Hematopoietic multipotent progenitor cell treated with erythropoietin and hydrocortisone succinate and interleukin-3 and kit ligand, for 8 days (in vitro differentiated cells): ENCODE measurements at regions not wholly inside any gene's neighbourhood (a gene's known extent, or its start where the extent isn't known, plus 50 kb on each side); places are given as distances from the start of the nearest gene placed in this dataset.
"Not testable (repeated sequence)": the region's sequence is repeated elsewhere in the genome, so short reads cannot be mapped to it uniquely, and the experiment has no call there.

Experiments used
- DNase-seq: peaks from one replicate; pipeline ENCODE4 v3.0.0-alpha.2; 2015

DNA sequence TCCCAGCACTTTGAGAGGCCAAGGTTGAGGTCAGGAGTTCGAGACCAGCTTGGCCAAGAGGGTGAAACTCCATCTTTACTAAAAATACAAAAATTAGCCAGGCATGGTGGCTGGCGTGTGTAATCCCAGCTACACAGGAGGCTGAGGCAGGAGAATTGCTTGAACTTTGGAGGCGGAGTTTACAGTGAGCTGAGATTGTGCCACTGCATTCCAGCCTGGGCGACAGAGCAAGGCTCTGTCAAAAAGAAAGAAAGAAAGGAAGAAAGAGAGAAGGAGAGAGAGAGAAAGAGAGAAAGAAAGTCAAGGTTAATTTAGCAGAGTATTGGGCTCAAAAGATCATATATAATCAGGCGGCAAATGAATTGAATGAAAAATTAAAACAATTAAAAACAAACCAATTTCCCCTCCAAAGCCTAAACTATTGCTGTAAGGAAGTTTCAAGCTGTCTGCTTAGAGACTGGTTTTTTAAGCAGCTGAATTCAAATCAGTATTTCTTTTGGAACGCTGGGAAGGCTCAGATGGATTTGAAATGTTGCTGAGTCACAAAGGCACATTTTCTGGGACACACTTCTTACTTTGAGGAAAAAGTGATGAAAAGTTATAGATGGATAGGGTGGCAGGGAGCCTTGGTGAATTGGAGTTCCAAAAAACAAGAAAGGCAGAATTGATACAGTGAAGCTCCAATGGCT, 81.3 kb upstream of the BHLHE40 start:
- DNase-seq = no peak

DNA sequence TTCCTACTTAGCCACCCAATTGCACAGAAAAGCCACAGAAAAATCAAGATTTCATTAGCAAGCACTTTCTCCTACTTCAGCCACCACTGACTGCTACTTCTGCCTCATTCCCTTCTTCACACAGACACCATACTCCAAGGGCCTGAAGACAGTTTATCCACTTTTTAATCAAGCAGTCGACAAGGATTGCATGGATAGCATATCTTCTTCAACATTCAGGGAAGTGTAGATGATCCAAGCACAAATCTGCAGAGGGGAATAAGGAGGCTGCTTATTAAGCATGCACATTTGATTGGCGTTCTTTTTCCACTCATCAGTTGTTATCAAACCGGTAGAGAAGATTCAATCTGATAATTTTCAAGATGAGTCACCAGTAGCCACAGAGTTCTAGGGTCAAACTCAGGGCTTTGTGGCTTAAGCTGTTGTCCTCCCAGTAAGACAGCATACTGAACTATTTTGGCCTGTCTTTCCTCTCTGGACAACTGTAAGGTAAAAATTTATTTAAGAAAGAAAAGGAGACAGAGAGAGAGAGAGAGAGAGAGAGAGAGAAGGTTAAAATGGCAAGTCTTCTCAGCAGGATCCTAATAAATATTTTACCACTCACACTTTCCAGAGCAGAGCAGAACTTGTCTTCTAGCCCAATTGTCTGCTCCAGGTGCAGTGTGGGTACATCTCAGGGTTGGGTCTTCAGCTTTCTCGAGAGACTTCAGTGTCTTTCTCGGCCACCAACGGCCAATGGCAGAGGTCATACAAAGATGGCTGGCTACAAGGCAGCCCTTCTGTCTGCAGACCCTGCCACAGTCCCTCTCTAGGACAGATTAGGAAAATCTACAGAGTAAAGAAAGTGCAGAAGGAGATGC, 80.6 kb upstream of the BHLHE40 start:
- peak; percentile 12 for DNase-seq

DNA sequence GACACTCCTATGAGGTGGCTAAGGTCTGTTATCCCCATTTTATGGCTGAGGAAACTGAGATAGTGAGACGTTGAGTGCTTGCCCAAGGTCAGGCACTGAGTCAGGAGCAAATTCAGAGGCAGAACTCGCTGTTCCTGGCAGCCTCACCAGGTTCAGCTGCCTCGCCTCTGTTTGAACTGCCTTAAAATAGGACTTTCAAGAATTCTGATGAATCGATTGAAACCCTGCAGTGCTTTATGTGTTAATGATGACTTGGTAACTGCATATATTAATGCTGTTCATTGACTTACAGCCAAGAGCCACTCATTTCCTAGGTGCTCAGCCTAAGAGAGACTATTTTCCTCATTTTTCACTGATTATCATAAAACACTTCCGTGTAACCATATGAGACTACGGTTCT, 79.5 kb upstream of the BHLHE40 start:
- DNase-seq = no peak

DNA sequence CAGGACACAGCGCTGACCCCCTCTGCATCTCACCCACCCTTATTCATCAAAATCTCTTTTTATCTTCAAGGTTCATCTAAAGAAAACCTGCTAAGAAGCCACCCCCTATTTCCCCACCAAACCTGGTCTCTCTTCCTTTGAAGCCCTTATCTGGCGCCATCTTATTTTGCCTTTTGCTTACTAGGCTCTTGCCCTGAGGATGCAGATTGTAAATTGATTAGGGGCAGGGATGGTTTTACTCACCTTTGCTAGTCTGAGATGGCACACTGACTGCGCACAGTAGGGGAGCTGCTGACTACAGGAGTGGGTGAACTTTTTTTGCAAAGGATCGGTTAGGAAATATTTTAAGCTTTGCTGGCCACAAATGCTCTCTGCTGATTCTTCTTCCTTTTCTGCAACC, 78.9 kb upstream of the BHLHE40 start:
- DNase-seq = no peak

DNA sequence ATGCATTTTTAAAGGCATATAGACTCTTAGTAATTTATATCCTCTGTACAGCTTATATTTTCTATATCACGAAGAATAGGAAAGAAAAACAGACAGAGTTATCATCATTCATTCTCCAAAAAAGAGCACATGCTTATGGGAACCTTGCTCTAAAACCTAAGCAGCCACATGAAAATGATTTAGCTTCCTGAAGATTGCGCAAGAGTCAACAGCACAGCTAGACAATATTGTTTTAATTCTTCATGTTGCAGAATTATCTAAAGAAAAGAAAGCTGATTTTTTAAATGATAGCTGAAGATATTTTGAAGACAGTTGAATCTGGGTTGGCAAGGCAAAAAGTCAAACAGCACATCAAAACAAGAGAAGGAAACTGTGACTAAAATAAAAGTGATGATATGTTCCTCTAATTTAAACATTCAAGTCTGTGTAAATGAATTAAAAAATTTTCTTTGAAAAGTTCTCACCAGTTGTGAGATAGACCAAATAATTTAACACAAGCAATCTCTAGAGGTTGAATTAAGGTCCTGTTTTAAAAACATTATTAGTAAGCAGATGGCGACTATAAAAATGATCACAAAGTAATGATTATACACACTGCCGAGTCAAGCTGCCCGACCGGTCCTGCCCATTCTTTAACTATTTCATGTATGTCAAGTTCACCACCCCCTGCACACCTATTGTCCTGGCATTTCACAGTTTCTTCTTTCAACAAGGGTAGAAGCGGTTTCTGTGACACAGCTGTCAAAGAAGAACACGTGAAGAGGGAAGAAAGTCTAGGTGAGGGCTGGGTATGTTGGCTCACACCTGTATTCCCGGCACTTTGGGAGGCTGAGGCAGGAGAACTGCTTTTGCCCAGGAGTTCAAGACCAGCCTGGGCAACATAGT, 74.2 kb upstream of the BHLHE40 start:
- DNase-seq = no peak

DNA sequence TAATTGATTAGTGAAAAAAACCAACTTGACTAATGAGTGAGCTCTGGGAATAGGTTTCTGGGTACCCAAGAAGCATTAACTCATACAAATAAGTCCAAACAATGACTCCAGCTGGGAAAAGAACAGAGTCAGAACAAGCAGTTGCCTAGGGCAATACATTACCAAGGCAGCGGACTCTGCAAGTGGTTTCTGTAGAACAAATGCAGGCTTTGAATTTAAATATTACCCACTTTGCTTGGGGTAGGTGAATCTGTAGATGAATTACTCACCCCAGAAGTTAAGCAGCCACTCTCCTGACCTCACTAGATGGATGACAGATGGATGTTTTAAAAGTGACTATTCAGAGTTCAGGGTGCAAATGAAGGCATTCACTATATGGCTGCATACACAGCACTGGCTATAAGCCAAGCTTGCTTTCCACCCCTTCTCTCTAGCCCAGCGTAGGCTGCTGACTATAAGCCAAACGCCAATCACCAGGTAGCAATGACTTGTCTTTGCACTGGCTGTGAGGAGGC, 73.1 kb upstream of the BHLHE40 start:
- DNase-seq = no peak

DNA sequence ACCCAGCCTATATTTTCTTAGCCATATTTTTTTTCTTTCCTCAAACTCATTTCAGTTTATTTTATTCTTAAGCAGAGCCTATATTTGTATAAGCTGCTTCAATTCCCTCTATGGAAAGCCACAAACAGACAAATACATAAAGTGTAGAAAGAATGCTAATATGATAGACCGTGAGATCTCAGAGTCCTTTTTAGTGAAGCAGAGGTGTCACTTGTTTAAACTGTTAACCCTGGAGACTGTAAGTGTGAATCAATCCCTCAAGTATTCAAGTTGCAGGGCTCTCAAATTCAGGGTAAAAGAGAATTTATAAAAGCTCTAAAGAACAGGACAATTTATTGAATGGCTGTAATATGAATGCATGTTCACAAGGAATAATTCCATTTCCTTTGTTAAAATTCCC, 72.2 kb upstream of the BHLHE40 start:
- DNase-seq = no peak

DNA sequence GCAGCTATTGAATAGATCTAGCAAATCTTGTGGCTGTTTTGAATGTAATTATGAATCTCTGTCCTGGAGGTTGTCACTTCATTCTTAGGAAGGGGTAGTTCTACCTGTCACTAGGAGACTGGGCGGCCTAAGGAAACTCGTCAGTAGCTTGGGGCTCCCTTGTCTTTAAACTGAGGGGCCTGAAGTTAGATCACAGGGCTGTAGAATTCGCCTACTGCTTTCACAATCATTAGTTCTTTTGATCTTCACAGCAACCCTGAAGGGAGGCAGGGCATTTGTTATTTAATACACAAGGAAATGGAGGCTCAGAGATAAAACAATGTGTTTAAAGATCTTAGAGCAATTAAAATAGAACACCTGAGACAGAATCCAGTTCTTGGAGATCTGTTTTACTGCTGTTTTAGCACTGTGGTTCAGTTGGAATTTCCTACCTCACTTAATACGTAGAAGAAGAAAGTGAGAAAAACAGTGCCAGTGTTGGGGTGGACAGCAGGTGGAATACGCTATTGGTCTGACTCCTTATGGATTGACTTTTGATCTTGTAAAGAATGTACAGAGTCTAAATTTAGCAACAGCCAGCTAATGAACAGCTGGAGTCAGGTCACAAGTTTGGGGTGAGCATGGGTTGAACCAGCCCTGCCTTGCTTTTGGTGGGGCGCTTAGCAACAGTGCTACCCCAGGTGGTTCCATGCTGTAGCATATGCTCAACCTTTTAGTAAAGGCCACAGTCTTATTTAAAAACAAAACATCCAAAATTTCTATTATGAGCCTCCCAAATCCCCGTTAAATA, 71.4 kb upstream of the BHLHE40 start:
- DNase-seq = no peak

DNA sequence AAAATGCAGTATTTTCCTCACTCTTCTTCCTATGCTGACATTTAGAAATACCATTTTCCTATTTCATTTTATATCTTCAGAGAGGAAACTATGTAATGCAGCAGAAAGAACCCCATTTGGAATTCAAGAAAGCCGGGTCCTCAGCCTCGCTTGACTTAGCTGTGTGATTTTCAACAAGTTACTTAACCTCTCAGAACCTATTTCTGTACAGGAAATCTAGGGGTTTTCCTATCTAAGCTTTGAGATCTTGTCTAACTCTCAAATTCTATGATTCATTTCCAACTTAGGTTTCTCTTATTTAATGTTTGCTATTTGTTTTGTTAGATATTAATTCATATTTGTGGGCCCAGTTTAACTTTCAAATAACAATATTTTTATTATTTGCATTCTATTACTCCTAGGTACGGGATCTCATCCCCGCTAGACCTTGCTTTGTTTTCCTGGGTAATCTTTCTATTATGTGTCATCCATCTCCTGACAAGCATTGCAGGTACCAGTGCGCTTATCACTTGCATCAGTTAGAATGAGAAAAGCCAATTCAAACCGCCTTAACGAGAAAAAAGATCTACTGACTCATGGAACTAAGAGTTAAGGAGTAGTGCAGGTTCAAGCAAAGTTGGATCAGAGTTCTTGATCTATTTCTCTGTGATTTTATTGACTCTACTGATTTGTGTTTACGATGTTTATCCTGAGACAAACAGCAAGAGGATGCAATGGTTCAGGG, 70.6 kb upstream of the BHLHE40 start:
- no peak for DNase-seq

DNA sequence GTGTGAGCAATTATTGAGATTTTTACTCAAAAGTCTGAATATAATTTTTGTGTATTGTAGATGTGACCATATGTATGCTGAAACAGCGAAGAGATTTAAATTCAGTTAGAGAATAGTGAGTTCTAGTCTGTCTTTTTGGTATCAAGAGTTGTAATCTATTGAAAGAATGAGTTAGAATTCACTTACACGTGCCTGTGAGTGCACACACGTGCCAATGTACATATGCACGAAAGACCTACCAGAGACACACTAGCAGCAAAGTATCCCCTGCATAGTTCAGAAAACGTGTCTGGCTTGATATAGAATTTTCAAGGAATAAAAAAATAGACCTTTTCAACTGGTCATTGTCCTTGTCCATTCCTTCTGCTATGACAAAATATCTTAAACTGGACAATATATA, 64.8 kb upstream of the BHLHE40 start:
- no peak for DNase-seq

DNA sequence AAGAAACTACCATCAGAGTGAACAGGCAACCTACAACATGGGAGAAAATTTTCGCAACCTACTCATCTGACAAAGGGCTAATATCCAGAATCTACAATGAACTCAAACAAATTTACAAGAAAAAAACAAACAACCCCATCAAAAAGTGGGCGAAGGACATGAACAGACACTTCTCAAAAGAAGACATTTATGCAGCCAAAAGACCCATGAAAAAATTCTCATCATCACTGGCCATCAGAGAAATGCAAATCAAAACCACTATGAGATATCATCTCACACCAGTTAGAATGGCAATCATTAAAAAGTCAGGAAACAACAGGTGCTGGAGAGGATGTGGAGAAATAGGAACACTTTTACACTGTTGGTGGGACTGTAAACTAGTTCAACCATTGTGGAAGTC, 57.6 kb upstream of the BHLHE40 start:
- not testable (repeated sequence) for DNase-seq

DNA sequence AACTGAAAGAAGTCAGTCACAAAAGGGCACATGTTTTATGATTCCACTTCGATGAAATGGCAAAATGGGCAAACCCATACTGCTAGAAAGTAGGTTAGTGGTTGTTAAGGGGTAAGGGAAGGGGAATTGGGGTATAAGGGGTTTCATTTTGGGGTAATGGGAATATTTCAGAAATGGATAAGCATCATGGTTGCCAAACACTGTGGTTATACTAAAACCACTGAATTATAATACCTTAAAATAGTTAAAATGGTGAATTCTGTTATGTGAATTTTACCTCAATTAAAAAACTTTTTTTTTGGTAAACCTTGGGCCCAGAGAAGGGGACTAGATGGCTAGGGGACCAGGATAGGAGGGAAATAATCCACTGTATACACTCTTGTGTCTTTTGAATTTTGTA, 52.3 kb upstream of the BHLHE40 start:
- DNase-seq = no peak

DNA sequence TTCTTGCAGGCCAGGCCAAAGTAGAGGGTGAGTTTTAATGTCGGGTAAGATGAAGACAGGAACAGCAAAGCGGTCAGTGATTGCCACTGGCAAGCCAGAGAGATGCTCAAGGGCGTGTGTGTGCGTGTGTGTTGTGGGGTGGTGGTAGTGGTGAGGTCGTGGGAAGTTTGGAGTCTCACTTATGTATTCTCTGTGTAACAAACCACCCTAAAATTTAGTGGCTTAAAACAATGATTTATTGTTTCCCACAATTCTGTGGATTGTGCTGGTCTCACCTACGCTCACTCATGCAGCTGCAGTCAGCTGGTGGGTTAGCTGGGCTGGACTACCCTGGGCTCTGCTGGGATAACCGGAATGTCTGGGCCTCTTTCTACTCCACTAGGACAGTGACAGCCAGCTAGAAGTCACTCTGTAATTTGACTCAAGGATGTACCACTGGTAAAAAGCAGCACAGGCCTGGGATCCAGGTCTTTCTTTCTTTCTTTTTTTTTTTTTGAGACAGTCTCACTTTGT, 50.9 kb upstream of the BHLHE40 start:
- DNase-seq = no peak
